ENCODE measurements at regions not wholly inside any gene's neighbourhood (a gene's known extent, or its start where the extent isn't known, plus 50 kb on each side); places are given as distances from the start of the nearest gene placed in this dataset.

- no peaks in the 10 kb centered on the region for H3K36me3 ChIP-seq
Measured at GRCh38 chr13:111399776-111400538, 79.5 kb downstream of the TEX29 start.

GRCh38 chr13:111401151-111401550 is 80.7 kb downstream of the TEX29 start:
- Histone ChIP-seq H3K9me3 (no peaks in the 10 kb centered on the region), H3K27me3 (replicated peaks in 1 of 7) (peaks cover 0 to 39% (median 0%) of the 10 kb centered on the region in 7 donors), H3K27ac (no peak overlapping the region), H3K36me3 (no peaks in the 10 kb centered on the region), H3K4me3 (no peak overlapping the region), H3K4me1 (no peaks in the 10 kb centered on the region)
- no peak for TF ChIP-seq POLR2AphosphoS5 (IDR thresholded peaks at IDR 0.05)
- TF ChIP-seq POLR2A (IDR thresholded peaks at IDR 0.05): no peak
- no peak for TF ChIP-seq CTCF (IDR thresholded peaks at IDR 0.05 in 8 of 11, conservative IDR thresholded peaks at IDR 0.05 in 3 of 11)
- intact Hi-C loops (cut with DNase I; ENCODE audit: low total_unique reads): no loop called here
- peak; percentile 41 for DNase-seq
- WGBS, 5 donors: 66 to 87% (median 85%) methylated on average over 6 of the region's 6 CpGs

More at GRCh38 chr13:111399776-111400538, 79.5 kb downstream of the TEX29 start:
- H3K9me3 ChIP-seq: no peaks in the 10 kb centered on the region
- WGBS, 5 donors: 81 to 90% (median 86%) methylated on average over 17 to 18 of the region's 18 CpGs
- TF ChIP-seq POLR2A (IDR thresholded peaks at IDR 0.05) (no peak), POLR2AphosphoS5 (IDR thresholded peaks at IDR 0.05) (no peak), CTCF (IDR thresholded peaks at IDR 0.05 in 8 of 11, conservative IDR thresholded peaks at IDR 0.05 in 3 of 11) (no peak)
- H3K4me1 ChIP-seq: no peaks in the 10 kb centered on the region
- peak; percentile 59 for DNase-seq
- no peak overlapping the region for H3K27ac ChIP-seq
- intact Hi-C loops (cut with DNase I; ENCODE audit: low total_unique reads): no loop called here
- no peak overlapping the region for H3K4me3 ChIP-seq
- peaks cover 0 to 32% (median 0%) of the 10 kb centered on the region in 7 donors for H3K27me3 ChIP-seq (replicated peaks in 1 of 7)

GRCh38 chr13:111401755-111402154 is 81.3 kb downstream of the TEX29 start:
- peak; percentile 50 for DNase-seq

More at GRCh38 chr13:111401755-111402154, 81.3 kb downstream of the TEX29 start:
- Histone ChIP-seq H3K4me3 (no peak overlapping the region), H3K27me3 (replicated peaks in 1 of 7) (peaks cover 0 to 39% (median 0%) of the 10 kb centered on the region in 7 donors), H3K27ac (no peak overlapping the region), H3K4me1 (no peaks in the 10 kb centered on the region), H3K9me3 (no peaks in the 10 kb centered on the region), H3K36me3 (no peaks in the 10 kb centered on the region)
- TF ChIP-seq CTCF (IDR thresholded peaks at IDR 0.05 in 8 of 11, conservative IDR thresholded peaks at IDR 0.05 in 3 of 11) (no peak), POLR2A (IDR thresholded peaks at IDR 0.05) (no peak)
- intact Hi-C loops (cut with DNase I; ENCODE audit: low total_unique reads): no loop called here
- WGBS, 5 donors: 78 to 89% (median 85%) methylated on average over 11 to 14 of the region's 14 CpGs

Data from spleen (tissue), 11 donors.